ENCODE measurements at regions not wholly inside any gene's neighbourhood (a gene's known extent, or its start where the extent isn't known, plus 50 kb on each side); places are given as distances from the start of the nearest gene placed in this dataset.
"Not testable (repeated sequence)": the region's sequence is repeated elsewhere in the genome, so short reads cannot be mapped to it uniquely, and the experiment has no call there.

- TF ChIP-seq, protein P1, sequence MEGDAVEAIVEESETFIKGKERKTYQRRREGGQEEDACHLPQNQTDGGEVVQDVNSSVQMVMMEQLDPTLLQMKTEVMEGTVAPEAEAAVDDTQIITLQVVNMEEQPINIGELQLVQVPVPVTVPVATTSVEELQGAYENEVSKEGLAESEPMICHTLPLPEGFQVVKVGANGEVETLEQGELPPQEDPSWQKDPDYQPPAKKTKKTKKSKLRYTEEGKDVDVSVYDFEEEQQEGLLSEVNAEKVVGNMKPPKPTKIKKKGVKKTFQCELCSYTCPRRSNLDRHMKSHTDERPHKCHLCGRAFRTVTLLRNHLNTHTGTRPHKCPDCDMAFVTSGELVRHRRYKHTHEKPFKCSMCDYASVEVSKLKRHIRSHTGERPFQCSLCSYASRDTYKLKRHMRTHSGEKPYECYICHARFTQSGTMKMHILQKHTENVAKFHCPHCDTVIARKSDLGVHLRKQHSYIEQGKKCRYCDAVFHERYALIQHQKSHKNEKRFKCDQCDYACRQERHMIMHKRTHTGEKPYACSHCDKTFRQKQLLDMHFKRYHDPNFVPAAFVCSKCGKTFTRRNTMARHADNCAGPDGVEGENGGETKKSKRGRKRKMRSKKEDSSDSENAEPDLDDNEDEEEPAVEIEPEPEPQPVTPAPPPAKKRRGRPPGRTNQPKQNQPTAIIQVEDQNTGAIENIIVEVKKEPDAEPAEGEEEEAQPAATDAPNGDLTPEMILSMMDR (IDR thresholded peaks at IDR 0.05; ENCODE audit: extremely low read depth, low read depth, low read length), result no peak
- no peaks in the 10 kb centered on the region for H3K79me2 ChIP-seq (ENCODE audit: insufficient read depth, low read length)
Observed at GRCh38 chr6:51007237-51007636, 188.6 kb downstream of the TFAP2B start.

GRCh38 chr6:51008693-51009092, 190.0 kb downstream of the TFAP2B start:
- not testable (repeated sequence) for H4K20me1 ChIP-seq (ENCODE audit: insufficient read depth, low read length); H3K4me1 ChIP-seq (ENCODE audit: insufficient read depth, low read length); H3K27ac ChIP-seq (ENCODE audit: low read depth, low read length); H3K4me2 ChIP-seq (ENCODE audit: insufficient read depth, low read length); H3K79me2 ChIP-seq (ENCODE audit: insufficient read depth, low read length); H3K27me3 ChIP-seq (ENCODE audit: insufficient read depth, low read length); DNase-seq (ENCODE audit: insufficient read length, low spot score, missing footprints); H2AFZ ChIP-seq (ENCODE audit: low read length); H3K36me3 ChIP-seq (ENCODE audit: insufficient read depth, low read length); H3K9me3 ChIP-seq (ENCODE audit: low read depth, low read length); H3K4me3 ChIP-seq (ENCODE audit: insufficient read depth, low read length)

More at GRCh38 chr6:51007237-51007636, 188.6 kb downstream of the TFAP2B start:
- Histone ChIP-seq H3K36me3 (ENCODE audit: insufficient read depth, low read length) (no peaks in the 10 kb centered on the region), H3K27ac (ENCODE audit: low read depth, low read length) (no peak overlapping the region), H4K20me1 (ENCODE audit: insufficient read depth, low read length) (no peaks in the 10 kb centered on the region), H2AFZ (ENCODE audit: low read length) (no peak overlapping the region), H3K4me1 (ENCODE audit: insufficient read depth, low read length) (no peaks in the 10 kb centered on the region), H3K4me2 (ENCODE audit: insufficient read depth, low read length) (no peak overlapping the region), H3K27me3 (ENCODE audit: insufficient read depth, low read length) (no peaks in the 10 kb centered on the region), H3K4me3 (ENCODE audit: insufficient read depth, low read length) (no peak overlapping the region), H3K9me3 (ENCODE audit: low read depth, low read length) (no peaks in the 10 kb centered on the region)
- DNase-seq (ENCODE audit: insufficient read length, low spot score, missing footprints), result no peak

DNA sequence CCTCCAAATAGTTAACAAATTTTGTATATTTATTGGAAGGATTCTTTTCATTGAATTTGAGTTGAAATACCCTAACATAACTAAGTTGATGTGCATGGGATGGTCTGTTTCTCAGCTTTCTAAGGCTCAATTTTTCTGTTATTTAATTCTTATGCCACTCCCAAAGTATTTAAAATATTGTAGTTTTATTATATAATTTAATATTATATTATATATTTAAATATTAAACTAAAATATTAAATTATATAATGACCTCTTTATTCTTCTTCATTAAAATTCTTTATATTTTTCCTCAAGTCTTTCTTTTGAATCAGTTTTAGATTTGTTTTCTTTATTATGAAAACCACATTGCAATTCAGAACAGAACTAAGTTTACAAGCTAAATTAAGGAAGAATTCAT, 194.7 kb downstream of the TFAP2B start:
- no peak for DNase-seq (ENCODE audit: insufficient read length, low spot score, missing footprints)
- Histone ChIP-seq H3K9me3 (ENCODE audit: low read depth, low read length) (peaks cover 4% of the 10 kb centered on the region), H3K79me2 (ENCODE audit: insufficient read depth, low read length) (no peaks in the 10 kb centered on the region), H3K36me3 (ENCODE audit: insufficient read depth, low read length) (no peaks in the 10 kb centered on the region), H3K27me3 (ENCODE audit: insufficient read depth, low read length) (no peaks in the 10 kb centered on the region), H3K4me3 (ENCODE audit: insufficient read depth, low read length) (no peak overlapping the region), H3K4me2 (ENCODE audit: insufficient read depth, low read length) (no peak overlapping the region), H3K4me1 (ENCODE audit: insufficient read depth, low read length) (no peaks in the 10 kb centered on the region), H3K27ac (ENCODE audit: low read depth, low read length) (no peak overlapping the region), H4K20me1 (ENCODE audit: insufficient read depth, low read length) (no peaks in the 10 kb centered on the region), H2AFZ (ENCODE audit: low read length) (no peak overlapping the region)
- TF ChIP-seq, protein P1 (IDR thresholded peaks at IDR 0.05; ENCODE audit: extremely low read depth, low read depth, low read length), result no peak

GRCh38 chr6:51015394-51015793, 196.7 kb downstream of the TFAP2B start:
- H3K79me2 ChIP-seq (ENCODE audit: insufficient read depth, low read length), result no peaks in the 10 kb centered on the region
- no peaks in the 10 kb centered on the region for H3K36me3 ChIP-seq (ENCODE audit: insufficient read depth, low read length)
- no peak for DNase-seq (ENCODE audit: insufficient read length, low spot score, missing footprints)
- H3K27ac ChIP-seq (ENCODE audit: low read depth, low read length), result no peak overlapping the region
- H2AFZ ChIP-seq (ENCODE audit: low read length), result no peak overlapping the region
- no peak overlapping the region for H3K4me3 ChIP-seq (ENCODE audit: insufficient read depth, low read length)
- peaks cover 4% of the 10 kb centered on the region for H3K9me3 ChIP-seq (ENCODE audit: low read depth, low read length)
- no peak overlapping the region for H3K4me2 ChIP-seq (ENCODE audit: insufficient read depth, low read length)
- TF ChIP-seq, protein P1 (IDR thresholded peaks at IDR 0.05; ENCODE audit: extremely low read depth, low read depth, low read length), result no peak
- no peaks in the 10 kb centered on the region for H4K20me1 ChIP-seq (ENCODE audit: insufficient read depth, low read length)
- H3K4me1 ChIP-seq (ENCODE audit: insufficient read depth, low read length), result no peaks in the 10 kb centered on the region
- H3K27me3 ChIP-seq (ENCODE audit: insufficient read depth, low read length), result no peaks in the 10 kb centered on the region

Measured in osteoblast (primary cell).